ENCODE measurements at regions not wholly inside any gene's neighbourhood (a gene's known extent, or its start where the extent isn't known, plus 50 kb on each side); places are given as distances from the start of the nearest gene placed in this dataset.

- Mint-ChIP-seq H3K36me3 (ENCODE audit: low read depth) (no peaks in the 10 kb centered on the region), H3K27me3 (ENCODE audit: insufficient read depth) (no peaks in the 10 kb centered on the region), H3K27ac (no peak overlapping the region), H3K4me1 (no peaks in the 10 kb centered on the region), H3K4me3 (no peak overlapping the region), H3K9me3 (no peaks in the 10 kb centered on the region)
- Histone ChIP-seq H3K9me3 (ENCODE audit: control insufficient read depth, low read length) (no peaks in the 10 kb centered on the region), H3K9ac (ENCODE audit: extremely low read depth, low read length, poor library complexity, severe bottlenecking) (no peak overlapping the region), H3K27me3 (ENCODE audit: control insufficient read depth, insufficient read depth, low read length, poor library complexity, severe bottlenecking) (no peaks in the 10 kb centered on the region), H3K4me1 (ENCODE audit: control insufficient read depth, insufficient read depth, low read length) (peaks cover 2% of the 10 kb centered on the region), H3K27ac (ENCODE audit: low read depth, low read length) (no peak overlapping the region), H3K4me3 (ENCODE audit: low read length) (no peak overlapping the region), H3K36me3 (ENCODE audit: control insufficient read depth, insufficient read depth, low read length) (no peaks in the 10 kb centered on the region)
- DNase-seq, result no peak
- WGBS, 2 experiments (ENCODE audit: insufficient coverage in 1 of 2, insufficient read length in 1 of 2), result 92% methylated on average over 2 of the region's 2 CpGs; no CpG with 5 or more reads in 1 of the 2 experiments
- TF ChIP-seq, protein P1, sequence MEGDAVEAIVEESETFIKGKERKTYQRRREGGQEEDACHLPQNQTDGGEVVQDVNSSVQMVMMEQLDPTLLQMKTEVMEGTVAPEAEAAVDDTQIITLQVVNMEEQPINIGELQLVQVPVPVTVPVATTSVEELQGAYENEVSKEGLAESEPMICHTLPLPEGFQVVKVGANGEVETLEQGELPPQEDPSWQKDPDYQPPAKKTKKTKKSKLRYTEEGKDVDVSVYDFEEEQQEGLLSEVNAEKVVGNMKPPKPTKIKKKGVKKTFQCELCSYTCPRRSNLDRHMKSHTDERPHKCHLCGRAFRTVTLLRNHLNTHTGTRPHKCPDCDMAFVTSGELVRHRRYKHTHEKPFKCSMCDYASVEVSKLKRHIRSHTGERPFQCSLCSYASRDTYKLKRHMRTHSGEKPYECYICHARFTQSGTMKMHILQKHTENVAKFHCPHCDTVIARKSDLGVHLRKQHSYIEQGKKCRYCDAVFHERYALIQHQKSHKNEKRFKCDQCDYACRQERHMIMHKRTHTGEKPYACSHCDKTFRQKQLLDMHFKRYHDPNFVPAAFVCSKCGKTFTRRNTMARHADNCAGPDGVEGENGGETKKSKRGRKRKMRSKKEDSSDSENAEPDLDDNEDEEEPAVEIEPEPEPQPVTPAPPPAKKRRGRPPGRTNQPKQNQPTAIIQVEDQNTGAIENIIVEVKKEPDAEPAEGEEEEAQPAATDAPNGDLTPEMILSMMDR (conservative IDR thresholded peaks at IDR 0.05), result no peak
Observed at GRCh38 chr9:1236061-1236460, 185.9 kb downstream of the DMRT2 start.

DNA sequence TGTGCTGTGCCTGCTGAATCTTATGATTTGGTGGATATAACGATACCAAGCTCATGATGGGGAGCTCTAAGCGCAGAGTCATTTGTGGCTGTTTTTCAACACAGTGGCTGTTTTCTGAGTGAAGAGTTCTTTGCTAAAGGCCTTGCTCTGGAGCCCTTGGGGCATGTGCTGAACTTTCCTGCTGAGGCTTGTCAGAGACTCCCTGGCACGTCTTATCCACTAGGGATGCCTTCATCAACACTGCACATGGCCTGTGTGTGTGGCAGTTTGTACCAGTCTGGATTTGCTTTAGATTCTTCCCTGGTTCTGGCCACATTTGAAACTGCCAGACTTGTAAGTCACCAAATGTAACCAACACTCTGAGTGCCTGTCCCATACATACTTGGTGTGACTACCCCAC lies 188.2 kb downstream of the DMRT2 start:
- Histone ChIP-seq H3K36me3 (ENCODE audit: control insufficient read depth, insufficient read depth, low read length) (no peaks in the 10 kb centered on the region), H3K4me3 (ENCODE audit: low read length) (no peak overlapping the region), H3K27me3 (ENCODE audit: control insufficient read depth, insufficient read depth, low read length, poor library complexity, severe bottlenecking) (no peaks in the 10 kb centered on the region), H3K4me1 (ENCODE audit: control insufficient read depth, insufficient read depth, low read length) (peaks cover 2% of the 10 kb centered on the region), H3K27ac (ENCODE audit: low read depth, low read length) (no peak overlapping the region), H3K9me3 (ENCODE audit: control insufficient read depth, low read length) (no peaks in the 10 kb centered on the region), H3K9ac (ENCODE audit: extremely low read depth, low read length, poor library complexity, severe bottlenecking) (no peak overlapping the region)
- no peaks in the 10 kb centered on the region for H3K27me3 Mint-ChIP-seq (ENCODE audit: insufficient read depth)
- 92 to 100% methylated on average over 2 to 3 of the region's 3 CpGs for WGBS, 2 experiments (ENCODE audit: insufficient coverage in 1 of 2, insufficient read length in 1 of 2)
- TF ChIP-seq, protein P1 (conservative IDR thresholded peaks at IDR 0.05), result no peak
- no peaks in the 10 kb centered on the region for H3K4me1 Mint-ChIP-seq
- H3K27ac Mint-ChIP-seq, result no peak overlapping the region
- no peak for DNase-seq
- no peaks in the 10 kb centered on the region for H3K9me3 Mint-ChIP-seq
- no peak overlapping the region for H3K4me3 Mint-ChIP-seq
- H3K36me3 Mint-ChIP-seq (ENCODE audit: low read depth), result no peaks in the 10 kb centered on the region

- no peak overlapping the region for H3K4me3 ChIP-seq (ENCODE audit: low read length)
- H3K27ac ChIP-seq (ENCODE audit: low read depth, low read length), result no peak overlapping the region
- no peaks in the 10 kb centered on the region for H3K27me3 ChIP-seq (ENCODE audit: control insufficient read depth, insufficient read depth, low read length, poor library complexity, severe bottlenecking)
- no peak for DNase-seq
- peaks cover 2% of the 10 kb centered on the region for H3K4me1 ChIP-seq (ENCODE audit: control insufficient read depth, insufficient read depth, low read length)
- Mint-ChIP-seq H3K27me3 (ENCODE audit: insufficient read depth) (no peaks in the 10 kb centered on the region), H3K27ac (no peak overlapping the region), H3K9me3 (no peaks in the 10 kb centered on the region), H3K4me3 (no peak overlapping the region), H3K36me3 (ENCODE audit: low read depth) (no peaks in the 10 kb centered on the region), H3K4me1 (no peaks in the 10 kb centered on the region)
- no peak overlapping the region for H3K9ac ChIP-seq (ENCODE audit: extremely low read depth, low read length, poor library complexity, severe bottlenecking)
- H3K36me3 ChIP-seq (ENCODE audit: control insufficient read depth, insufficient read depth, low read length), result no peaks in the 10 kb centered on the region
- TF ChIP-seq, protein P1 (conservative IDR thresholded peaks at IDR 0.05), result no peak
- 86 to 89% methylated on average over 3 of the region's 3 CpGs for WGBS, 2 experiments (ENCODE audit: insufficient coverage in 1 of 2, insufficient read length in 1 of 2)
- H3K9me3 ChIP-seq (ENCODE audit: control insufficient read depth, low read length), result no peaks in the 10 kb centered on the region
Observed at GRCh38 chr9:1248743-1249142, 198.6 kb downstream of the DMRT2 start.

Data from endodermal cell (in vitro differentiated cells).